ENCODE measurements at regions not wholly inside any gene's neighbourhood (a gene's known extent, or its start where the extent isn't known, plus 50 kb on each side); places are given as distances from the start of the nearest gene placed in this dataset.

DNA sequence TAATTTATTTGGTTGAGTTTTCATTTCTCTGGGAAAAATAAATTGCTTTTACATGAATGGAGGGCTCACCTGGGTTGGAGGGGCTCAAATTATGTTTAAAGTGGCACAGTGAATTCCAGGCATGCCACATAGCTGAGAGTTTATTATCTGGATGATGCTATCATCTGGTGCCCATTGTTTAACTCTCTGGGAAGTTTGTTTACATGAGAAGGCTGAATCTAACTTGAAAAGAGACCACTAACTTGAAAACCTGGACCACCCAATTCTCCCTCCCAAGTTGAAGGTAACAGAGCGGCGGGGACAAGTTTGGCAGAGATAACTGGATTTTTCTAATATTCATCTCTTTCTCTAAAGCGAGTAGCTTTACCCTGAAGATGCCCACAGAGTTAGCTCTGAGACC lies 321.5 kb upstream of the GHITM start:
- no peak overlapping the region for H3K27ac Mint-ChIP-seq
- no peaks in the 10 kb centered on the region for H3K36me3 Mint-ChIP-seq (ENCODE audit: insufficient read depth)
- peaks cover 0 to 15% of the 10 kb centered on the region in 2 donors for H3K27me3 Mint-ChIP-seq
- peaks cover 1 to 17% of the 10 kb centered on the region in 2 donors for H3K9me3 Mint-ChIP-seq
- H3K4me3 Mint-ChIP-seq: no peak overlapping the region
- H3K4me1 Mint-ChIP-seq (ENCODE audit: low read depth in 2 of 2): no peaks in the 10 kb centered on the region
- DNase-seq (no peak), ATAC-seq (replicated peaks) (no peak)

DNA sequence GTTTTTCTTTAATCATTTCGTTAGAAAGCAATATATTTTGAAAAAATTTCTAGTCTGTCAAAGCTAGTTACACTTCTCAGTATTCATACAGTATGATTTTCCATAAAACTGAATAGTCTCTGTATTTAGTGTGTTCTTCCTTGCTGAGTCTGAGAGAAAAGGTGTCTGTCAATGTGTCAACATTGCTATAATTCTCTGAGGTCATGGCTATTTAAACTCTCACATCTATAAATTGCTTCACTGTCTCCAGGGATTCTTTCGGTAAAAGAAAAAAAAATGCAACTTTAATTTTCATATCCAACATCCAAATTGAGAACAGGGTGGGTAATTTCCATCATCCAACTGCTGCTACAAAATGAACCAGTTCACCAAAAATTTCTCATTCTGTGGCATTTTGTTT lies 319.7 kb upstream of the GHITM start:
- no peak overlapping the region for H3K27ac Mint-ChIP-seq
- no peak for ATAC-seq (replicated peaks)

DNA sequence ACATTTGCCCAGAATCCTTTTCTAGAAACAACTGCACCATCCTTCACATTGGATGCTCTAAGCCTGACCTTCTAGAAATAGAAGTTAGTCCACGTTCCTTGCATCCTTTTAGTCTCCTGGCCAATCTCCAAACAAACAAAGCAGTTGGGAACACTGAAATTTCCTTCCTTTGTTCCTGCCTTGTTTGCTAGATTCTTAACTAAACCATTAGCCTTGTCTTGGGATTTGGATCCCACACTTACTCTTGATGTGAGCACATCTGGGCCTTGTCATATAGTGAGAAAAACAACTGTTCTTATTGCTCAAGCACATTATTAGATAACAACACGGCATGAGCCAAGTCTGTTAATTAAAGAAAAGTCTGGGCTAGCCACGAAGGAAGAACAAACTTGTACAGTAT lies 319.3 kb upstream of the GHITM start:
- H3K36me3 Mint-ChIP-seq (ENCODE audit: insufficient read depth): no peaks in the 10 kb centered on the region
- ATAC-seq (replicated peaks) (no peak), DNase-seq (no peak)
- no peaks in the 10 kb centered on the region for H3K4me1 Mint-ChIP-seq (ENCODE audit: low read depth in 2 of 2)
- peaks cover 1 to 18% of the 10 kb centered on the region in 2 donors for H3K9me3 Mint-ChIP-seq
- H3K27me3 Mint-ChIP-seq: peaks cover 0 to 17% of the 10 kb centered on the region in 2 donors
- no peak overlapping the region for H3K27ac Mint-ChIP-seq
- no peak overlapping the region for H3K4me3 Mint-ChIP-seq

More for the DNA sequence above, 319.7 kb upstream of the GHITM start:
- no peak overlapping the region for H3K4me3 Mint-ChIP-seq
- peaks cover 1 to 18% of the 10 kb centered on the region in 2 donors for H3K9me3 Mint-ChIP-seq
- DNase-seq: no peak
- peaks cover 0 to 17% of the 10 kb centered on the region in 2 donors for H3K27me3 Mint-ChIP-seq
- H3K4me1 Mint-ChIP-seq (ENCODE audit: low read depth in 2 of 2): no peaks in the 10 kb centered on the region
- no peaks in the 10 kb centered on the region for H3K36me3 Mint-ChIP-seq (ENCODE audit: insufficient read depth)

- Mint-ChIP-seq H3K27me3 (peaks cover 0 to 17% of the 10 kb centered on the region in 2 donors), H3K4me3 (no peak overlapping the region), H3K36me3 (ENCODE audit: insufficient read depth) (no peaks in the 10 kb centered on the region), H3K4me1 (ENCODE audit: low read depth in 2 of 2) (no peaks in the 10 kb centered on the region), H3K27ac (no peak overlapping the region), H3K9me3 (peaks cover 1 to 18% of the 10 kb centered on the region in 2 donors)
- ATAC-seq (replicated peaks) (no peak), DNase-seq (no peak)
Observed at GRCh38 chr10:83824099-83824498, 315.2 kb upstream of the GHITM start.

- Mint-ChIP-seq H3K27me3 (no peaks in the 10 kb centered on the region), H3K4me3 (no peak overlapping the region), H3K4me1 (ENCODE audit: low read depth in 2 of 2) (no peaks in the 10 kb centered on the region), H3K36me3 (ENCODE audit: insufficient read depth) (no peaks in the 10 kb centered on the region), H3K9me3 (peaks cover 0 to 3% of the 10 kb centered on the region in 2 donors), H3K27ac (no peak overlapping the region)
- DNase-seq (no peak), ATAC-seq (replicated peaks) (no peak)
Observed at GRCh38 chr10:83834096-83834495, 305.2 kb upstream of the GHITM start.

GRCh38 chr10:83835945-83836745 lies 303.2 kb upstream of the GHITM start:
- ATAC-seq (replicated peaks): no peak
- DNase-seq: no peak
- no peak overlapping the region for H3K27ac Mint-ChIP-seq
- no peak overlapping the region for H3K4me3 Mint-ChIP-seq
- no peaks in the 10 kb centered on the region for H3K9me3 Mint-ChIP-seq
- H3K27me3 Mint-ChIP-seq: no peaks in the 10 kb centered on the region
- no peaks in the 10 kb centered on the region for H3K36me3 Mint-ChIP-seq (ENCODE audit: insufficient read depth)
- no peaks in the 10 kb centered on the region for H3K4me1 Mint-ChIP-seq (ENCODE audit: low read depth in 2 of 2)

- Mint-ChIP-seq H3K4me3 (no peak overlapping the region), H3K36me3 (ENCODE audit: insufficient read depth) (no peaks in the 10 kb centered on the region), H3K9me3 (no peaks in the 10 kb centered on the region), H3K27me3 (no peaks in the 10 kb centered on the region), H3K27ac (no peak overlapping the region), H3K4me1 (ENCODE audit: low read depth in 2 of 2) (no peaks in the 10 kb centered on the region)
- ATAC-seq (replicated peaks): no peak
- no peak for DNase-seq
Observed at GRCh38 chr10:83848677-83849076, 290.6 kb upstream of the GHITM start.

GRCh38 chr10:83849150-83849549 lies 290.2 kb upstream of the GHITM start:
- Mint-ChIP-seq H3K4me3 (no peak overlapping the region), H3K27me3 (no peaks in the 10 kb centered on the region), H3K4me1 (ENCODE audit: low read depth in 2 of 2) (no peaks in the 10 kb centered on the region), H3K36me3 (ENCODE audit: insufficient read depth) (no peaks in the 10 kb centered on the region), H3K9me3 (no peaks in the 10 kb centered on the region), H3K27ac (no peak overlapping the region)
- ATAC-seq (replicated peaks): no peak
- no peak for DNase-seq

- Mint-ChIP-seq H3K9me3 (no peaks in the 10 kb centered on the region), H3K4me3 (no peak overlapping the region), H3K4me1 (ENCODE audit: low read depth in 2 of 2) (no peaks in the 10 kb centered on the region), H3K27me3 (no peaks in the 10 kb centered on the region), H3K36me3 (ENCODE audit: insufficient read depth) (no peaks in the 10 kb centered on the region), H3K27ac (no peak overlapping the region)
- DNase-seq (no peak), ATAC-seq (replicated peaks) (no peak)
Observed at GRCh38 chr10:83852146-83852545, 287.2 kb upstream of the GHITM start.

DNA sequence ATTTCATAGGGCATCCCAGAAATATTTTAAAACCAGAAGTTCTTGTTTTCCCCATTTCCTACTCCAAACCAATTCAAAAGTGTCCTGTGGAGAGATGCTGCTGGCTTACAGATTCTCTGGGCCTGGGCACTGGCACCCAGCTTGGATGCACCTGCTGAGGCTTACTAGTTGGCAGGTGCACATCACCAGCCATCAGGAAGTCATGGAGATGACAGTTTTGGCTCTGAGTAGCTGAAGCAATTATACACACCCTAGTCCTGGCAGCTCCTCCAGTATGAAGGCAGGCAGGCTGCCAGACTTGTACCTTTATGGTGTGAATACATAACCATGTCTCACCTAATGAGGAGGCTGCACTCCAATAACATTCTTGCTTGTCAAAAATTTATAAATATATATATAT lies 276.6 kb upstream of the GHITM start:
- Mint-ChIP-seq H3K4me3 (no peak overlapping the region), H3K27me3 (peaks cover 0 to 4% of the 10 kb centered on the region in 2 donors), H3K27ac (no peak overlapping the region), H3K36me3 (ENCODE audit: insufficient read depth) (no peaks in the 10 kb centered on the region), H3K4me1 (ENCODE audit: low read depth in 2 of 2) (no peaks in the 10 kb centered on the region), H3K9me3 (no peaks in the 10 kb centered on the region)
- no peak for DNase-seq
- ATAC-seq (replicated peaks): no peak

DNA sequence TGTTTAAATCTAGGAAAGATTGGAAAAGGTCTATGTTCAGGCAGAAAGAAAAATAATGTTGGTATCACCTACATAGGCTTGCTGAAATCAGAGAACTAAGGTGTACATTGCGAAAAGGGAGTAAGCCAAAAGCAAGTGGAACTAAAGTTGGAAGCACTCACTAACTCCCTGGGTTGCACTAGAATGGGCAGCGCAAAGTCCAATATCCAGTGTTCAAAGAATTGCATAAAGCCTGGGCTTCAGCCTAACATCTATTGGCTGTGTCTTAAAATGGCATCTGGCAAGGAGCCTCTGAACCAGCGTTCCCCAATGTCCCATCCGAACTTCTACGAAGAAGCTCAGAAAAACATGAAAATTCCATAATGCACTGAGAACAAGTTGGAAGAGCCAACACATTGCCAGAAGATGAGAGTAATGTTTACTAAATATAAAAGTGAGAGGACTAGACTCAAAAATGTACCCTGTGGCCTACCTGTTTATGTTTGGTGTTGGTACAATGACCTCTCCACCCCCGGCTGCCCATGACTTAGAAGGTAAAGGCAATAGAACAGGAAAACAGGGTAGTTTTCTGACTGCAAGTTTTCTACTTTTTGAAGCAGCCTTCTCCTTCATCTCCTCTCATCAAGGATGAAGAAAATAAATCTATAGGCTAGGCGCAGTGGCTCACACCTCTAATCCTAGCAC lies 275.9 kb upstream of the GHITM start:
- DNase-seq (no peak), ATAC-seq (replicated peaks) (no peak)
- Mint-ChIP-seq H3K27ac (no peak overlapping the region), H3K27me3 (peaks cover 0 to 4% of the 10 kb centered on the region in 2 donors), H3K4me3 (no peak overlapping the region), H3K36me3 (ENCODE audit: insufficient read depth) (no peaks in the 10 kb centered on the region), H3K4me1 (ENCODE audit: low read depth in 2 of 2) (no peaks in the 10 kb centered on the region), H3K9me3 (no peaks in the 10 kb centered on the region)

DNA sequence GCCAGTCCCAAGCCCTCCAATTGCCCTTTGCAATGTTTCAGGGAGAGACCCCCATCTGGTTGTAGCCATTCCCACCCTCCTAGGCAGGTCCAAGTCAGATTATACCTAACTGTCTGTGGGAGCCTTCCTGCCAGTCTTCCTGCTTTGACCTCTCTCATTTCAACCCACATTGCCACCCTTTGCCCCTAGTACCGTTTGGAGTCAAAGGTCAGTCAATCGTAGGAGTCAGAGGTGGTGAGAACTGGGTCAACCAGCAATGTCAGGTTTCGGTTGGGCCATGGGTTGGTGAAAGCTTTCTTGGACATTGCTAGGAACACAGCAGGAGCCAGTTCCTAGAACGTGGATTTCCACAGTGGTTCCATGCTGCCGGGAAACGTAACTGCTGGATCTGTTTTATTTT lies 269.4 kb upstream of the GHITM start:
- Mint-ChIP-seq H3K4me1 (ENCODE audit: low read depth in 2 of 2) (no peaks in the 10 kb centered on the region), H3K4me3 (no peak overlapping the region), H3K27me3 (no peaks in the 10 kb centered on the region), H3K36me3 (ENCODE audit: insufficient read depth) (no peaks in the 10 kb centered on the region), H3K27ac (no peak overlapping the region), H3K9me3 (no peaks in the 10 kb centered on the region)
- DNase-seq (no peak), ATAC-seq (replicated peaks) (no peak)

- ATAC-seq (replicated peaks) (peak; percentile 58), DNase-seq (peak; percentile 34 to 40 (median 37))
- Mint-ChIP-seq H3K36me3 (ENCODE audit: insufficient read depth) (no peaks in the 10 kb centered on the region), H3K27me3 (no peaks in the 10 kb centered on the region), H3K27ac (no peak overlapping the region), H3K4me3 (no peak overlapping the region), H3K4me1 (ENCODE audit: low read depth in 2 of 2) (no peaks in the 10 kb centered on the region), H3K9me3 (no peaks in the 10 kb centered on the region)
Observed at GRCh38 chr10:83871187-83872081, 267.9 kb upstream of the GHITM start.
